GM23248 (cell line): ENCODE measurements at regions not wholly inside any gene's neighbourhood (a gene's known extent, or its start where the extent isn't known, plus 50 kb on each side); places are given as distances from the start of the nearest gene placed in this dataset.

Experiments used
- DNase-seq: peaks from one replicate; pipeline ENCODE4 v3.0.0-alpha.2; 2015
- H2AFZ ChIP-seq: fragments of 200-600 bp; sonication (generic); 2 replicates; pipeline ENCODE4 v1.6.1; 2016; ENCODE audit warnings: antibody characterized with exemption
- H3F3A ChIP-seq: fragments of 200-600 bp; sonication (generic); 2 replicates; pipeline ENCODE4 v1.6.1; 2016; ENCODE audit warnings: mild to moderate bottlenecking, antibody characterized with exemption, mixed run types; ENCODE audit not compliant: insufficient read depth
- H3K27ac ChIP-seq: fragments of 200-600 bp; sonication (generic); 2 replicates; pipeline ENCODE4 v1.5.1; 2016; ENCODE audit warnings: mild to moderate bottlenecking
- H3K27me3 ChIP-seq: fragments of 200-600 bp; sonication (generic); replicated peaks from 2 replicates; pipeline ENCODE4 v1.6.1; 2016; ENCODE audit warnings: mild to moderate bottlenecking; ENCODE audit not compliant: insufficient read depth
- H3K36me3 ChIP-seq: fragments of 200-600 bp; sonication (generic); 2 replicates; pipeline ENCODE4 v1.6.1; 2016; ENCODE audit warnings: low read depth, mild to moderate bottlenecking
- H3K4me1 ChIP-seq: fragments of 200-600 bp; sonication (generic); 2 replicates; pipeline ENCODE4 v1.6.1; 2016; ENCODE audit warnings: mild to moderate bottlenecking; ENCODE audit not compliant: insufficient read depth
- H3K4me2 ChIP-seq: fragments of 200-600 bp; sonication (generic); one replicate; pipeline ENCODE4 v1.6.1; 2016; ENCODE audit warnings: mild to moderate bottlenecking; ENCODE audit not compliant: unreplicated experiment
- H3K4me3 ChIP-seq: fragments of 200-600 bp; sonication (generic); 2 replicates; pipeline ENCODE4 v1.5.1; 2016; ENCODE audit warnings: mild to moderate bottlenecking
- H3K79me2 ChIP-seq: fragments of 200-600 bp; sonication (generic); 2 replicates; pipeline ENCODE4 v1.6.1; 2016; ENCODE audit warnings: mild to moderate bottlenecking; ENCODE audit not compliant: insufficient read depth
- H3K9ac ChIP-seq: fragments of 200-600 bp; sonication (generic); 2 replicates; pipeline ENCODE4 v1.6.1; 2016; ENCODE audit warnings: mild to moderate bottlenecking
- H3K9me2 ChIP-seq: fragments of 200-600 bp; sonication (generic); 2 replicates; pipeline ENCODE4 v1.6.1; 2016; ENCODE audit warnings: mixed run types, mild to moderate bottlenecking, moderate library complexity; ENCODE audit not compliant: insufficient read depth
- H3K9me3 ChIP-seq: fragments of 200-600 bp; sonication (generic); one replicate; pipeline ENCODE4 v1.6.1; 2017; ENCODE audit warnings: low read depth
- H4K20me1 ChIP-seq: fragments of 200-600 bp; sonication (generic); 2 replicates; pipeline ENCODE4 v1.6.0; 2016; ENCODE audit not compliant: insufficient read depth
- EZH2 ChIP-seq: fragments of 200-600 bp; sonication (generic); IDR thresholded peaks from 2 replicates; pipeline ENCODE4 v1.6.1; 2018; ENCODE audit warnings: antibody characterized with exemption, mild to moderate bottlenecking; ENCODE audit not compliant: insufficient read depth, poor library complexity, severe bottlenecking
- EZH2phosphoT487 ChIP-seq: fragments of 200-600 bp; sonication (generic); IDR thresholded peaks from 2 replicates; pipeline ENCODE4 v1.6.1; 2018; ENCODE audit warnings: antibody characterized with exemption, moderate library complexity, mild to moderate bottlenecking, low read depth; ENCODE audit not compliant: insufficient read depth
- WGBS, 2 experiments: methylation state at CpG; one replicate each; pipeline ENCODE4 v1.1.6; 2015 to 2017; ENCODE audit warnings: low lambda C conversion rate in 2 of 2, low coverage in 1 of 2; ENCODE audit errors: missing lambda C conversion rate in 2 of 2; 5-methylcytosine and 5-hydroxymethylcytosine counted together
- in situ Hi-C: fragments of 300-500 bp; cut with MboI; formaldehyde crosslinking; loops from 2 replicates; pipeline ENCODE4 v1.15.0; 2020

DNA sequence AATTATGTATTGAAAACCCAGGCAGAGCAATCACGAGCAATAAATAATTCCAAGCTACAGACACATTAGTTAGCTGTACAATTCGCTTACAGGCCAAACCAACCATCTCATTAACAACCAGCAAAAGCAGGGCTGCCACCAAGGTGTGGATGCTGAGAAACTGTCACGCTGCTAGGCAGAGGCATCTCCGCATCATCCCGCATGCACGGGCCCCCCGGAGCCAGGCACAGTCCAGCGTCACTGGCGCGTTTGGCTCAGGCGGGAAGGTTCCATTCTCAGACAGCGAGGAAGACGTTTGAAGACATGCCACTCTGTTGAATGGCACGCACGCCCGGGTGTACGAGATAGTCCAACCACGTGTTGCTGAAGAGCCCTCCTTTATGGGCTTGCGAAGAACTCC lies 184.0 kb downstream of the OLFM1 start:
- Histone ChIP-seq H3K79me2 (no peaks in the 10 kb centered on the region), H3K9me2 (no peaks in the 10 kb centered on the region), H3K4me3 (no peak overlapping the region), H3F3A (no peaks in the 10 kb centered on the region), H3K4me1 (no peaks in the 10 kb centered on the region), H3K9ac (no peak overlapping the region), H3K9me3 (no peaks in the 10 kb centered on the region), H4K20me1 (no peaks in the 10 kb centered on the region), H2AFZ (no peak overlapping the region), H3K27ac (no peak overlapping the region), H3K4me2 (no peak overlapping the region), H3K27me3 (peaks cover 42% of the 10 kb centered on the region), H3K36me3 (no peaks in the 10 kb centered on the region)
- TF ChIP-seq EZH2, result no peak
- TF ChIP-seq EZH2phosphoT487, result no peak
- 66 to 67% methylated on average over 19 of the region's 19 CpGs for WGBS, 2 experiments
- no peak for DNase-seq
- in situ Hi-C loops, result no loop called here

DNA sequence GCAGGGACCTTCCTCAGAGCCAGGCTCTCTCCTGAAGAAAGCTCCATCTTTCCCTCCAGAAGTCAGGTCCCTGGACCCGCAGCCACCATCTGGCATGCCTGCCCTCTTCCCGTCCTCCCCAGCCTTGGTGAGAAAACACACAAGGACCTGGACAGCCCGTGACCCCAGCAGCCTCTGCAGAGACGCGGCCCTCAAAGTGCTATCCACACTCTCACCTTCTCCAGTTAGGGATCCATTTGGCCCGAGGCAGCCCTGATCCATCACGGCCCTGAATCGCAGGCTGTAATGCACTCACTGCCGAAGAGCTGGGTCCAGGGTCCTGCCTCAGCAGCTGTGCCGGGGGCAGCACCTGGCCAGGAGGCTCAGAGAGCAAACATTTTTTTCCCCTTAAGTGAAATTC lies 185.1 kb downstream of the OLFM1 start:
- H3K4me1 ChIP-seq, result no peaks in the 10 kb centered on the region
- H3K9me2 ChIP-seq, result no peaks in the 10 kb centered on the region
- H3K79me2 ChIP-seq, result no peaks in the 10 kb centered on the region
- in situ Hi-C loops, result no loop called here
- H3K4me2 ChIP-seq, result no peak overlapping the region
- H3K4me3 ChIP-seq, result no peak overlapping the region
- H2AFZ ChIP-seq, result no peak overlapping the region
- peaks cover 40% of the 10 kb centered on the region for H3K27me3 ChIP-seq
- no peaks in the 10 kb centered on the region for H3F3A ChIP-seq
- 31 to 34% methylated on average over 10 of the region's 10 CpGs for WGBS, 2 experiments
- no peak overlapping the region for H3K27ac ChIP-seq
- TF ChIP-seq EZH2phosphoT487, result no peak
- no peak for TF ChIP-seq EZH2
- H3K36me3 ChIP-seq, result no peaks in the 10 kb centered on the region
- H3K9ac ChIP-seq, result no peak overlapping the region
- no peaks in the 10 kb centered on the region for H4K20me1 ChIP-seq
- no peak for DNase-seq
- no peaks in the 10 kb centered on the region for H3K9me3 ChIP-seq

DNA sequence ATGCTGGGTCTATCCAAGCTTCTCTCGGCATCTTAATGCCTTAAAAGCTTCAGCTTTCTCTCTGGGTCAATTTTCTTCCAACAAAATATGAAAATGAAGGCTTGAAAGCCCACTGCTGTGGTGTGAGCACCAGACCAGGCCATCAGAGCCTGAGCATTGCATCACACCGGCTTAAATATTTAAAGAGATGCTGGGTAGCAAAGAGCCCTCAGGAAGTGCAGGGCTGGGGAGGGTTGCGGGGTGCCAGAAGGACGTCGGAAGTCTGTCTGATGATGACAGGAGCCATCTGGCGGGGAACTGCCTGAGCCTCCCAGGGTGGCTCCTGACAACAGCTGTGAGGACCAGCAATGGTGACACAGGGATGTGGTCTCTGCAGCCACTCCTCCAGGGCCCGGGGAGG lies 185.5 kb downstream of the OLFM1 start:
- WGBS, 2 experiments, result 11 to 12% methylated on average over 7 of the region's 7 CpGs
- H4K20me1 ChIP-seq, result no peaks in the 10 kb centered on the region
- no peak overlapping the region for H2AFZ ChIP-seq
- H3K9ac ChIP-seq, result no peak overlapping the region
- H3F3A ChIP-seq, result no peaks in the 10 kb centered on the region
- H3K9me2 ChIP-seq, result no peaks in the 10 kb centered on the region
- no peak overlapping the region for H3K27ac ChIP-seq
- H3K36me3 ChIP-seq, result no peaks in the 10 kb centered on the region
- TF ChIP-seq EZH2phosphoT487, result no peak
- no peak for TF ChIP-seq EZH2
- no peaks in the 10 kb centered on the region for H3K9me3 ChIP-seq
- no peak for DNase-seq
- no peaks in the 10 kb centered on the region for H3K79me2 ChIP-seq
- no peaks in the 10 kb centered on the region for H3K4me1 ChIP-seq
- H3K4me2 ChIP-seq, result no peak overlapping the region
- in situ Hi-C loops, result no loop called here
- peaks cover 39% of the 10 kb centered on the region for H3K27me3 ChIP-seq
- no peak overlapping the region for H3K4me3 ChIP-seq

DNA sequence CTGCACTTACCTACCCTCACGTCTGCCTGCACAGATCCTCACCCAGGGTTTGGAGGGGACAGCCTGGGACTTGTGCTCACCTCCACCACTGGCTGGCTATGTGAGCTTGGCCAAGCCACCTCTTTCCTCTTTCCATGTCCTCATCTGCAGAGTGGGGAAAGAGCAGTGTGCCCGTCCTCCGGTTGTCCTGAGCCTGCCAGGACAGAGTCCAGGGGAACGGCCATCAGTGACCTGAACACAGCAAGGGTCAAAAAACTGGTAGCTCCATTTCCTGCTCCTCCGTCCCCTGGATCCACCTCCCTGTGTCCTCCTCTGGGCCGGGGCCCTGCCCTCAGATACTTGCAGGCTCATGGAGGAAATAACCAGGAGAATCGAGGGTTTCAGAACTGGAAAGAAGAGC lies 187.7 kb downstream of the OLFM1 start:
- WGBS, 2 experiments, result 32 to 42% methylated on average over 7 of the region's 7 CpGs
- Histone ChIP-seq H3K4me2 (no peak overlapping the region), H2AFZ (no peak overlapping the region), H3K36me3 (no peaks in the 10 kb centered on the region), H3F3A (no peaks in the 10 kb centered on the region), H3K4me3 (no peak overlapping the region), H3K27ac (no peak overlapping the region), H3K79me2 (no peaks in the 10 kb centered on the region), H3K9ac (no peak overlapping the region), H3K9me2 (no peaks in the 10 kb centered on the region), H3K9me3 (no peaks in the 10 kb centered on the region), H3K4me1 (no peaks in the 10 kb centered on the region), H4K20me1 (no peaks in the 10 kb centered on the region), H3K27me3 (peaks cover 38% of the 10 kb centered on the region)
- no peak for DNase-seq
- TF ChIP-seq EZH2, result no peak
- no peak for TF ChIP-seq EZH2phosphoT487
- in situ Hi-C loops, result no loop called here
